ENCODE measurements at regions not wholly inside any gene's neighbourhood (a gene's known extent, or its start where the extent isn't known, plus 50 kb on each side); places are given as distances from the start of the nearest gene placed in this dataset.

DNA sequence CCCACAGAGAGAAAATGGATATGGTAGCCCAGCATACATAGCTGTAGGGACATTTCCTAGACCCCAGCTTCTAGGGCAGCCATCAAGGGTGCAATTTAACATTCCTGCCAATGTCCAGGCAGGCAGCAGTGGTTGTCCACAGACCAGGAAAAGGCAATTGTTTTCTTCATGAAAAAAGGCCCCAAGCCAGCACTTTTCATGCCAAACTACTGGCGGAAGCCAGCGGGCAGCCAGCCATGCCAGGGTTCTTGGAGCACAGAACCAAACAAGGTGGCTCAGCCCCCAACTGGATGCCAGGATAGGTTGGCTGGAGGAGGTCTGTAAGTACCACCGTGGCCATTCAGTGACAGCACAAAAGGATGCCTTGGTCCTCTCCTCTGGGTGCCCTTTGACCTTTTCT is 94.6 kb downstream of the BANF2 start:
- DNase-seq (ENCODE audit: low spot score): no peak

GRCh38 chr20:17793986-17794385 is 94.2 kb downstream of the BANF2 start:
- no peak for DNase-seq (ENCODE audit: low spot score)

GRCh38 chr20:17790296-17790695 is 90.5 kb downstream of the BANF2 start:
- peak; percentile 23 for DNase-seq (ENCODE audit: low spot score)

DNA sequence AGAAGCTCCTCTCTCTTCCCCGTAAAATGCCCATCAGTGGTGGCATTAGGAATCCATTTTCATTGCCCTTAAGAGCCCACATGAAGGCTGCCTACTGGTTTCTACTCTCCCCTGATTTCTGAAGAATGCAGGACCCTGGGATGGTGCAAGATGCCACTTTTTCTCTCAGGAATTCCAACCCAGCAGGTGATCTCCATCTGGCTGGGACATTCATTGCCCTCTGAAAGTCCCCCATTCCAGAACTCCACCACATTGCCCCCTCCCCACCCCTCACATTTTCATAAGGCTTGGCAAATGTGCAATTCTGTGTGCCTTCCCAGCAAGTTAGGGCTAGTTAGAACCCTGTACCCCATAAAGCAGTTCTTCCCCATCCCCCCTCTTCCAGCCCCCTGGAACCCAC is 88.0 kb downstream of the BANF2 start:
- DNase-seq (ENCODE audit: low spot score): no peak

GRCh38 chr20:17786221-17786718 is 86.5 kb downstream of the BANF2 start:
- peak; percentile 78 for DNase-seq (ENCODE audit: low spot score)
